ENCODE measurements at regions not wholly inside any gene's neighbourhood (a gene's known extent, or its start where the extent isn't known, plus 50 kb on each side); places are given as distances from the start of the nearest gene placed in this dataset.

DNA sequence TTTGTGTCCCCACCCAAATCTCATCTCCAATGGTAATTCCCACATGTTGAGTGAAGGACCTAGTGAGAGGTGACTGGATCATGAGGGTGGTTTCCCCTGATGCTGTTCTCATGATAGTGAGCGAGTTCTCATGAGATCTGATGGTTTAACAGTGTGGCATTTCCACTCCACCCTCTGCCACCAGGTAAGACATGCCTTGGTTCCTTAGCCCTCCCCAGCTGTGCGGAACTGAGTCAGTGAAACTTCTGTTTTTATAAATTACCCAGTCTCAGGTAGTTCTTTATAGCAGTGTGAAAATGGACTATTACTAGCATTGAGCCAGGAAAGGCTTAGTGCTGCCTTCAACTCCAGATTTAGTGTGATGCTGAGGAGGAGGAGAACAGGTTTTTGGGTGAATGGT lies 222.2 kb downstream of the ADRA2A start:
- TF ChIP-seq PHF8 (IDR thresholded peaks at IDR 0.05; ENCODE audit: borderline replicate concordance, low read depth), result no peak
- TF ChIP-seq, protein P1, sequence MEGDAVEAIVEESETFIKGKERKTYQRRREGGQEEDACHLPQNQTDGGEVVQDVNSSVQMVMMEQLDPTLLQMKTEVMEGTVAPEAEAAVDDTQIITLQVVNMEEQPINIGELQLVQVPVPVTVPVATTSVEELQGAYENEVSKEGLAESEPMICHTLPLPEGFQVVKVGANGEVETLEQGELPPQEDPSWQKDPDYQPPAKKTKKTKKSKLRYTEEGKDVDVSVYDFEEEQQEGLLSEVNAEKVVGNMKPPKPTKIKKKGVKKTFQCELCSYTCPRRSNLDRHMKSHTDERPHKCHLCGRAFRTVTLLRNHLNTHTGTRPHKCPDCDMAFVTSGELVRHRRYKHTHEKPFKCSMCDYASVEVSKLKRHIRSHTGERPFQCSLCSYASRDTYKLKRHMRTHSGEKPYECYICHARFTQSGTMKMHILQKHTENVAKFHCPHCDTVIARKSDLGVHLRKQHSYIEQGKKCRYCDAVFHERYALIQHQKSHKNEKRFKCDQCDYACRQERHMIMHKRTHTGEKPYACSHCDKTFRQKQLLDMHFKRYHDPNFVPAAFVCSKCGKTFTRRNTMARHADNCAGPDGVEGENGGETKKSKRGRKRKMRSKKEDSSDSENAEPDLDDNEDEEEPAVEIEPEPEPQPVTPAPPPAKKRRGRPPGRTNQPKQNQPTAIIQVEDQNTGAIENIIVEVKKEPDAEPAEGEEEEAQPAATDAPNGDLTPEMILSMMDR (IDR thresholded peaks at IDR 0.05), result no peak
- no peak for TF ChIP-seq SREBF2 (IDR thresholded peaks at IDR 0.05)
